AG04450 (cell line): ENCODE measurements at regions not wholly inside any gene's neighbourhood (a gene's known extent, or its start where the extent isn't known, plus 50 kb on each side); places are given as distances from the start of the nearest gene placed in this dataset.

Experiments used
- CTCF ChIA-PET: fragments of 300-600, 350-600 bp; formaldehyde crosslinking; extraction: SDS; loops from one replicate; lab custom pipeline; 2022; ENCODE audit warnings: antibody characterized with exemption, inconsistent platforms; lab: Charles Lee
- POLR2A ChIA-PET: fragments of 350-600 bp; formaldehyde crosslinking; extraction: SDS; loops from one replicate; lab custom pipeline; 2021; ENCODE audit warnings: antibody characterized with exemption, inconsistent platforms; lab: Yijun Ruan, JAX
- DNase-seq: peaks from one replicate; pipeline ENCODE4 v3.0.0-alpha.2; 2011; ENCODE audit warnings: low read depth, low spot score
- H3K27ac ChIP-seq: one replicate; pipeline ENCODE4 v1.5.1; 2012; ENCODE audit warnings: low read depth, low read length, control low read depth
- H3K27me3 ChIP-seq: one replicate; pipeline ENCODE4 v1.6.0; 2012; ENCODE audit warnings: low read length; ENCODE audit not compliant: control insufficient read depth, insufficient read depth
- H3K4me3 ChIP-seq: 2 replicates; pipeline ENCODE4 v1.5.1; 2011; ENCODE audit warnings: mild to moderate bottlenecking, low read depth, low read length, control low read depth
- H3K9me3 ChIP-seq: 2 replicates; pipeline ENCODE4 v1.5.1; 2012; ENCODE audit warnings: low read length; ENCODE audit not compliant: control insufficient read depth, insufficient read depth
- TF ChIP-seq, protein P1 (sequence below): IDR thresholded peaks from 2 replicates; pipeline ENCODE4 v1.5.1; 2011; ENCODE audit warnings: low read depth, low read length, control low read depth, inconsistent platforms

DNA sequence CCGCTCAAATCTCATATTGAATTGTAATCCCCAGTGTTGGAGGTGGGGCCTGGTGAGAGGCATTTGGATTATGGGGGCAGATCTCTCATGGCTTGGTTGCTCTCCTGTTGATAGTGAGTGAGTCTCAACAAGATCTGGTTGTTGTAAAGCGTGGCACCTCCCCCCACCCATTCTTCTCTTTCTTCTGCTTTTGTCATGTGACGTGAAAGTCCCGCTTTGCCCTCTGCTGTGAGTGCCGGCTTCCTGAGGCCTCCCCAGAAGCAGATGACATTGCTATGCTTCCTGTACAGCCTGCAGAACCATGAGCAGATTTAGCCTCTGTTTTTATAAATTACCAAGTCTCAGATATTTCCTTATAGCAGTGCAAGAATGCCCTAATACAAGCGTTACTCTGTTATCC, 673.8 kb downstream of the ADCYAP1 start:
- DNase-seq = no peak
- CTCF ChIA-PET = no interaction called here
- H3K9me3 ChIP-seq = peaks cover 4% of the 10 kb centered on the region
- H3K27ac ChIP-seq = no peak overlapping the region
- no peaks in the 10 kb centered on the region for H3K27me3 ChIP-seq
- H3K4me3 ChIP-seq = no peak overlapping the region
- TF ChIP-seq, protein P1, sequence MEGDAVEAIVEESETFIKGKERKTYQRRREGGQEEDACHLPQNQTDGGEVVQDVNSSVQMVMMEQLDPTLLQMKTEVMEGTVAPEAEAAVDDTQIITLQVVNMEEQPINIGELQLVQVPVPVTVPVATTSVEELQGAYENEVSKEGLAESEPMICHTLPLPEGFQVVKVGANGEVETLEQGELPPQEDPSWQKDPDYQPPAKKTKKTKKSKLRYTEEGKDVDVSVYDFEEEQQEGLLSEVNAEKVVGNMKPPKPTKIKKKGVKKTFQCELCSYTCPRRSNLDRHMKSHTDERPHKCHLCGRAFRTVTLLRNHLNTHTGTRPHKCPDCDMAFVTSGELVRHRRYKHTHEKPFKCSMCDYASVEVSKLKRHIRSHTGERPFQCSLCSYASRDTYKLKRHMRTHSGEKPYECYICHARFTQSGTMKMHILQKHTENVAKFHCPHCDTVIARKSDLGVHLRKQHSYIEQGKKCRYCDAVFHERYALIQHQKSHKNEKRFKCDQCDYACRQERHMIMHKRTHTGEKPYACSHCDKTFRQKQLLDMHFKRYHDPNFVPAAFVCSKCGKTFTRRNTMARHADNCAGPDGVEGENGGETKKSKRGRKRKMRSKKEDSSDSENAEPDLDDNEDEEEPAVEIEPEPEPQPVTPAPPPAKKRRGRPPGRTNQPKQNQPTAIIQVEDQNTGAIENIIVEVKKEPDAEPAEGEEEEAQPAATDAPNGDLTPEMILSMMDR = no peak
- POLR2A ChIA-PET = no interaction called here

DNA sequence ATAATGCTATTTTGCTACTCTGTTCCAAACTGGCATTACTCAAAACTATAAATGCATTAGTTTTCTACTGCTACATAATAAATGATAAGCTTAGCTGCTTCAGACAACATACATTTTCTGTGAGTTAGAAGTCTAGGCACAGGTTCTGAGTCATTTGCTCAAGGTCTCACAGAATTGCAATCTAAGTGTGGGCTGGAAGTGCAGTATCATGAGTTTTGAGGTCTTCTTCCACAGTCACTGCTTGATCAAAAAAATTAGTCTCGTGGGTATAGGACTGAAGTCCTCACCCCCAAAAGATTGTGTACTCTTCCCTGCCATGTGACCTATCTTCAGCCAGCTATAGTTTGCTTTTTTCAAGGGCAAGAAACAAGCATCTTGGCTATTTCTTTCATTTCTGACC, 676.9 kb downstream of the ADCYAP1 start:
- POLR2A ChIA-PET = no interaction called here
- H3K27me3 ChIP-seq = no peaks in the 10 kb centered on the region
- no peak overlapping the region for H3K4me3 ChIP-seq
- DNase-seq = no peak
- TF ChIP-seq, protein P1 = no peak
- peaks cover 4% of the 10 kb centered on the region for H3K9me3 ChIP-seq
- CTCF ChIA-PET = no interaction called here
- no peak overlapping the region for H3K27ac ChIP-seq

- TF ChIP-seq, protein P1 = peak; percentile 40
- no peaks in the 10 kb centered on the region for H3K9me3 ChIP-seq
- H3K4me3 ChIP-seq = no peak overlapping the region
- H3K27me3 ChIP-seq = no peaks in the 10 kb centered on the region
- no peak for DNase-seq
- CTCF ChIA-PET = interaction anchor here (0.6 to 3.5 kb wide), 17 partner anchors 10 to 970 kb away, joined by 3 to 73 read pairs (median 4); no protein-coding TSS in a partner anchor
- POLR2A ChIA-PET = no interaction called here
- H3K27ac ChIP-seq = no peak overlapping the region
Measured at GRCh38 chr18:1585881-1586488, 681.3 kb downstream of the ADCYAP1 start.

DNA sequence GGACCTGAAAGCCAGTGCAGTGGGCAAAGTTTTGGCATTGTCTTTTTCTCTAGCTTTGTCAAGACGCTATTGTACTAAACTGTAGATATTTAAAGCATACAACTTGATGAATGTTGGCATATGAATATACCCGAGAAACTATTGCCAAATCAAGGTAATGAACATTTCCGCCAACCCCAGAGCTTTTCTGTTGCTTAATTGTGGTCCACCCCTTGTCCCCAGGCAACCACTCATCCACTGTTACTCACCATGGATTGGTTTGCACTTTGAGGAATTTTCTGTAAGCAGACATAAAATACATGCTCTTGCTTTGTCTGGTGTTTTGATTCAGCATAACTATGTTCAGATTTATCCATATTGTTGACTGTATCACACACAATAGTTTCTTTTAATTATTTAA, 688.4 kb downstream of the ADCYAP1 start:
- ChIA-PET CTCF (no interaction called here), POLR2A (no interaction called here)
- TF ChIP-seq, protein P1 = no peak

GRCh38 chr18:1595195-1595594, 690.5 kb downstream of the ADCYAP1 start:
- Histone ChIP-seq H3K27ac (no peak overlapping the region), H3K9me3 (no peaks in the 10 kb centered on the region), H3K27me3 (no peaks in the 10 kb centered on the region), H3K4me3 (no peak overlapping the region)
- DNase-seq = no peak
- TF ChIP-seq, protein P1 = no peak
- ChIA-PET CTCF (interaction anchor here (1.5 kb wide), 1 partner anchor 9 kb away, joined by 5 read pairs; no protein-coding TSS in a partner anchor), POLR2A (no interaction called here)

More for the DNA sequence above, 688.4 kb downstream of the ADCYAP1 start:
- DNase-seq = no peak
- Histone ChIP-seq H3K4me3 (no peak overlapping the region), H3K27ac (no peak overlapping the region), H3K27me3 (no peaks in the 10 kb centered on the region), H3K9me3 (no peaks in the 10 kb centered on the region)
